ENCODE measurements at regions not wholly inside any gene's neighbourhood (a gene's known extent, or its start where the extent isn't known, plus 50 kb on each side); places are given as distances from the start of the nearest gene placed in this dataset.

- TF ChIP-seq POLR2A (IDR thresholded peaks at IDR 0.05), result no peak
- TF ChIP-seq, protein P1, sequence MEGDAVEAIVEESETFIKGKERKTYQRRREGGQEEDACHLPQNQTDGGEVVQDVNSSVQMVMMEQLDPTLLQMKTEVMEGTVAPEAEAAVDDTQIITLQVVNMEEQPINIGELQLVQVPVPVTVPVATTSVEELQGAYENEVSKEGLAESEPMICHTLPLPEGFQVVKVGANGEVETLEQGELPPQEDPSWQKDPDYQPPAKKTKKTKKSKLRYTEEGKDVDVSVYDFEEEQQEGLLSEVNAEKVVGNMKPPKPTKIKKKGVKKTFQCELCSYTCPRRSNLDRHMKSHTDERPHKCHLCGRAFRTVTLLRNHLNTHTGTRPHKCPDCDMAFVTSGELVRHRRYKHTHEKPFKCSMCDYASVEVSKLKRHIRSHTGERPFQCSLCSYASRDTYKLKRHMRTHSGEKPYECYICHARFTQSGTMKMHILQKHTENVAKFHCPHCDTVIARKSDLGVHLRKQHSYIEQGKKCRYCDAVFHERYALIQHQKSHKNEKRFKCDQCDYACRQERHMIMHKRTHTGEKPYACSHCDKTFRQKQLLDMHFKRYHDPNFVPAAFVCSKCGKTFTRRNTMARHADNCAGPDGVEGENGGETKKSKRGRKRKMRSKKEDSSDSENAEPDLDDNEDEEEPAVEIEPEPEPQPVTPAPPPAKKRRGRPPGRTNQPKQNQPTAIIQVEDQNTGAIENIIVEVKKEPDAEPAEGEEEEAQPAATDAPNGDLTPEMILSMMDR (IDR thresholded peaks at IDR 0.05), result no peak
These were observed 1489.4 kb downstream of the AACS start for GRCh38 chr12:126554625-126555024.

Data from adrenal gland (tissue), 5 donors.